ENCODE measurements at regions not wholly inside any gene's neighbourhood (a gene's known extent, or its start where the extent isn't known, plus 50 kb on each side); places are given as distances from the start of the nearest gene placed in this dataset.

DNA sequence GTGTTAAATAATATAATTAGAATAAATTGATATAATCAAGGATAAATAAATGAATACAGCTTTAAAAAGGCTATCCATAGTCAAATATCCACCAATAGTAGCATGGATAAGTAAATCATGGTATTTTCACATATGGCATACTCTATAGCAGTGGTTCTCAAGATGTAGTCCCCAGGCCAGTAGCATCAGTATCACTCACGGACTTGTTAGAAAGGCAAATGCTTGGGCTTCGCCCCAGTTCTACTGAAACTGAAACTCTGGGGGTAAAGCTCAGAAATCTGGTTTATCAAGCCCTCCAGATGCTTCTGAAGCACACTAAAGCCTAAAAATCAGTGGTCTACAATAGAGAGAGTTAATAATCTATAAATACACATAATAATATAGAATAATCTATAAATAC lies 261.6 kb upstream of the TTC14 start:
- no peak overlapping the region for H3K27ac ChIP-seq

DNA sequence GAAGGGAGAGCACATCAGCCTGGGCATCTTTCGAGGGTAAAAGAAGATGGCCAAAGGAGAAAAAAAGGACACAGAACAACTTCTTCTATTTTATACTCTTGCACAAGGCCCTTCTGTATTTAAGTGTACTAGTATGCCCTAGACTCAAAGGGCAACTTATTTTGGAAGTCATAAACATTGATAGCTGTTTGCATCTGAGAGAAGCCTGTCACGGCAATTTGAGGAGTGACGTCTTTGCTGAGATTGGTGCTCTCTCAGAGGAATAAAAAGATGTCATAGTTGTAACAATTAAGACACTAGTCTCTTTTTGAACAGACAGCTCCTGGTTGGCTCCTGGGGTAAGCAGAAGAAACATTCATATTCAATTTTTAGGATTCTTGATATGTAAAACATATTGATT lies 260.4 kb upstream of the TTC14 start:
- no peaks in the 10 kb centered on the region for H3K36me3 ChIP-seq
- H3K4me1 ChIP-seq: no peaks in the 10 kb centered on the region
- H3K9me3 ChIP-seq: peaks cover 0 to 3% (median 0%) of the 10 kb centered on the region in 12 donors
- intact Hi-C loops (cut with DNase I): no loop called here
- TF ChIP-seq CTCF (IDR thresholded peaks at IDR 0.05) (no peak), POLR2A (IDR thresholded peaks at IDR 0.05) (no peak)
- DNase-seq (no peak), ATAC-seq (no peak)
- WGBS, 4 donors: 78 to 82% (median 80%) methylated on average over 3 of the region's 3 CpGs
- no peak overlapping the region for H3K4me3 ChIP-seq
- H3K27ac ChIP-seq: no peak overlapping the region
- H3K27me3 ChIP-seq: no peaks in the 10 kb centered on the region

More for the DNA sequence above, 261.6 kb upstream of the TTC14 start:
- Histone ChIP-seq H3K9me3 (peaks cover 0 to 3% (median 0%) of the 10 kb centered on the region in 12 donors), H3K36me3 (no peaks in the 10 kb centered on the region), H3K4me3 (no peak overlapping the region), H3K27me3 (no peaks in the 10 kb centered on the region), H3K4me1 (no peaks in the 10 kb centered on the region)
- TF ChIP-seq POLR2A (IDR thresholded peaks at IDR 0.05) (no peak), CTCF (IDR thresholded peaks at IDR 0.05) (no peak)
- DNase-seq (no peak), ATAC-seq (no peak)
- intact Hi-C loops (cut with DNase I): no loop called here
- 76 to 90% (median 86%) methylated on average over 2 of the region's 2 CpGs for WGBS, 4 donors

GRCh38 chr3:180351601-180352000 lies 250.4 kb upstream of the TTC14 start:
- H3K36me3 ChIP-seq: no peaks in the 10 kb centered on the region
- intact Hi-C loops (cut with DNase I): no loop called here
- no peaks in the 10 kb centered on the region for H3K27me3 ChIP-seq
- ATAC-seq (no peak), DNase-seq (no peak)
- H3K9me3 ChIP-seq: no peaks in the 10 kb centered on the region
- H3K4me3 ChIP-seq: no peak overlapping the region
- 71 to 80% (median 75%) methylated on average over 3 of the region's 3 CpGs for WGBS, 4 donors
- H3K27ac ChIP-seq: no peak overlapping the region
- no peaks in the 10 kb centered on the region for H3K4me1 ChIP-seq
- no peak for TF ChIP-seq CTCF (IDR thresholded peaks at IDR 0.05)
- no peak for TF ChIP-seq POLR2A (IDR thresholded peaks at IDR 0.05)

DNA sequence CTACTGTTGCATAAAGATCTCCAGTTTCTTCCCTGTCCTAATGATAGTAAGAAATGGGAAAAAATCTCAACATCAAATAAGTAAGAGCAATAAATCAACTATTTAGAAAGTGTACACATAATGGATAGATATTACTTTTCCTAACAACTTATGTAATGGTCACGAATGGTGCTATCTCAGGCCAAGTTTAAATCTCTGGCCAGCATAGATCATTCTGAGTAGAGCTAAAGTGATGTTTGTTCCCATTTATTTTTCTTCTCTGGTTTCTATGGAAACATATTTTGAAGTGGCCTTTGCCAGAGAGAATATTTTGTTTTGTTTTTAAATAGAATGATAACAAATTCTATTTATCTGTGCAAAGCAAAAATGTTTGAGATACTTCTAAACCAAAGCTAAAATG lies 249.7 kb upstream of the TTC14 start:
- 53 to 73% (median 62%) methylated on average over 1 of the region's 1 CpG for WGBS, 4 donors
- Histone ChIP-seq H3K4me3 (no peak overlapping the region), H3K4me1 (no peaks in the 10 kb centered on the region), H3K9me3 (no peaks in the 10 kb centered on the region), H3K27ac (no peak overlapping the region), H3K36me3 (no peaks in the 10 kb centered on the region), H3K27me3 (no peaks in the 10 kb centered on the region)
- DNase-seq: no peak
- intact Hi-C loops (cut with DNase I): no loop called here
- ATAC-seq: no peak
- TF ChIP-seq POLR2A (IDR thresholded peaks at IDR 0.05) (no peak), CTCF (IDR thresholded peaks at IDR 0.05) (no peak)
